HEK293T (cell line): ENCODE measurements at regions not wholly inside any gene's neighbourhood (a gene's known extent, or its start where the extent isn't known, plus 50 kb on each side); places are given as distances from the start of the nearest gene placed in this dataset.

ENCODE experiments used
- BHLHE40 ChIP-seq: fragments of 450-650 bp; IDR thresholded peaks from 2 replicates; pipeline ENCODE4 v1.6.1; 2016; ENCODE audit warnings: mild to moderate bottlenecking, moderate library complexity, borderline replicate concordance
- ELF4 ChIP-seq: fragments of 450-650 bp; IDR thresholded peaks from 2 replicates; pipeline ENCODE4 v1.6.1; 2017; ENCODE audit warnings: antibody characterized with exemption
- FOXK2 ChIP-seq: fragments of 450-650 bp; IDR thresholded peaks from 2 replicates; pipeline ENCODE4 v1.6.1; 2016; ENCODE audit warnings: mild to moderate bottlenecking
- HDGF ChIP-seq: fragments of 450-650 bp; IDR thresholded peaks from 2 replicates; pipeline ENCODE4 v1.6.1; 2017; ENCODE audit warnings: antibody characterized with exemption, borderline replicate concordance
- NFRKB ChIP-seq: fragments of 450-650 bp; IDR thresholded peaks from 2 replicates; pipeline ENCODE4 v1.6.1; 2016; ENCODE audit warnings: mild to moderate bottlenecking, moderate library complexity
- PKNOX1 ChIP-seq: fragments of 450-650 bp; IDR thresholded peaks from 2 replicates; pipeline ENCODE4 v1.6.1; 2016
- SP1 ChIP-seq: fragments of 450-650 bp; IDR thresholded peaks from 2 replicates; pipeline ENCODE4 v1.6.1; 2017
- TARDBP ChIP-seq: fragments of 450-650 bp; IDR thresholded peaks from 2 replicates; pipeline ENCODE4 v1.6.1; 2016

GRCh38 chr5:23677996-23678395 is 170.6 kb downstream of the PRDM9 start:
- TF ChIP-seq NFRKB (no peak), HDGF (no peak), TARDBP (no peak), SP1 (no peak), PKNOX1 (no peak), FOXK2 (no peak), BHLHE40 (no peak), ELF4 (no peak)
